IMR-90 (cell line): ENCODE measurements at regions not wholly inside any gene's neighbourhood (a gene's known extent, or its start where the extent isn't known, plus 50 kb on each side); places are given as distances from the start of the nearest gene placed in this dataset.

Experiments
- ATAC-seq: fragments of 200-7000 bp; cut with Tn5 transposase; 2 replicates; pipeline ENCODE4 v1.9.1; 2020; ENCODE audit warnings: low read depth, mild to moderate bottlenecking, moderate library complexity
- BruUV-seq: library from RNA; stranded (reverse); fragments of 400-500 nt; replicated peaks from 2 replicates; lab custom pipeline; 2021; lab: Mats Ljungman, UMichigan
- CTCF ChIA-PET: fragments of 300-600 bp; formaldehyde crosslinking; extraction: SDS; loops from one replicate; lab custom pipeline; 2021; ENCODE audit warnings: antibody characterized with exemption; lab: Yijun Ruan, JAX
- POLR2A ChIA-PET: fragments of 300-600 bp; sonication (Branson Sonifier 250); formaldehyde crosslinking; loops from one replicate; lab custom pipeline; 2022; ENCODE audit warnings: antibody characterized with exemption; ENCODE audit not compliant: unreplicated experiment; lab: Charles Lee
- DNase-seq: peaks from one replicate; pipeline ENCODE4 v3.0.0; 2013
- H2AFZ ChIP-seq: replicated peaks from 2 replicates; pipeline ENCODE3; 2013; ENCODE audit warnings: low read length, mild to moderate bottlenecking; ENCODE audit not compliant: poor library complexity
- H2AK5ac ChIP-seq: 2 replicates; pipeline ENCODE4 v1.6.1; 2013; ENCODE audit warnings: low read depth, low read length, inconsistent platforms
- H2AK9ac ChIP-seq: replicated peaks from 2 replicates; pipeline ENCODE3; 2013; ENCODE audit warnings: mild to moderate bottlenecking, low read depth, low read length, moderate library complexity; ENCODE audit not compliant: poor library complexity
- H2BK120ac ChIP-seq: 2 replicates; pipeline ENCODE4 v1.6.1; 2013; ENCODE audit warnings: low read depth, low read length, inconsistent platforms
- H2BK15ac ChIP-seq: 3 replicates; pipeline ENCODE4 v1.6.1; 2013; ENCODE audit warnings: low read depth, low read length, inconsistent platforms
- H2BK20ac ChIP-seq: 2 replicates; pipeline ENCODE4 v1.6.1; 2013; ENCODE audit warnings: low read depth, mild to moderate bottlenecking, inconsistent platforms, low read length, moderate library complexity
- H2BK5ac ChIP-seq: 2 replicates; pipeline ENCODE4 v1.6.1; 2013; ENCODE audit warnings: mild to moderate bottlenecking, low read depth, low read length, inconsistent platforms; ENCODE audit not compliant: poor library complexity, severe bottlenecking
- H3K14ac ChIP-seq: replicated peaks from 2 replicates; pipeline ENCODE4 v1.6.1; 2013; ENCODE audit warnings: low read depth, low read length, inconsistent platforms
- H3K18ac ChIP-seq: 2 replicates; pipeline ENCODE4 v1.6.1; 2013; ENCODE audit warnings: low read depth, low read length, control low read depth
- H3K23ac ChIP-seq: 2 replicates; pipeline ENCODE4 v1.6.1; 2013; ENCODE audit warnings: low read depth, low read length, inconsistent platforms
- H3K27ac ChIP-seq: 2 replicates; pipeline ENCODE4 v1.5.1; 2013; ENCODE audit warnings: mild to moderate bottlenecking, control low read depth, low read length; ENCODE audit not compliant: insufficient read depth
- H3K27me3 ChIP-seq: 2 replicates; pipeline ENCODE4 v1.6.1; 2013; ENCODE audit warnings: low read length; ENCODE audit not compliant: control insufficient read depth, insufficient read depth
- H3K36me3 ChIP-seq: 2 replicates; pipeline ENCODE4 v1.6.1; 2013; ENCODE audit warnings: low read length, mixed read lengths; ENCODE audit not compliant: control insufficient read depth, insufficient read depth
- H3K4ac ChIP-seq: 2 replicates; pipeline ENCODE4 v1.6.1; 2013; ENCODE audit warnings: low read depth, low read length, inconsistent platforms
- H3K4me1 ChIP-seq: 2 replicates; pipeline ENCODE4 v1.6.1; 2013; ENCODE audit warnings: low read length, mixed read lengths; ENCODE audit not compliant: control insufficient read depth, insufficient read depth
- H3K4me2 ChIP-seq: 2 replicates; pipeline ENCODE4 v1.6.1; 2013; ENCODE audit warnings: low read depth, mild to moderate bottlenecking, control low read depth, low read length, moderate library complexity
- H3K4me3 ChIP-seq: 2 replicates; pipeline ENCODE4 v1.5.1; 2013; ENCODE audit warnings: low read depth, mild to moderate bottlenecking, control low read depth, low read length, moderate library complexity; ENCODE audit not compliant: insufficient read depth
- H3K56ac ChIP-seq: 2 replicates; pipeline ENCODE4 v1.6.1; 2013; ENCODE audit warnings: low read length, inconsistent platforms; ENCODE audit not compliant: insufficient read depth; ENCODE audit errors: extremely low read depth
- H3K79me1 ChIP-seq, 2 experiments: 2 replicates each; pipeline ENCODE4 v1.6.1; 2013; ENCODE audit warnings: low read length in 2 of 2, inconsistent platforms in 1 of 2, low read depth in 1 of 2
- H3K9ac ChIP-seq: 2 replicates; pipeline ENCODE4 v1.6.1; 2013; ENCODE audit warnings: low read depth, low read length, control low read depth
- H3K9me1 ChIP-seq: 2 replicates; pipeline ENCODE4 v1.6.1; 2013; ENCODE audit warnings: low read length, inconsistent platforms; ENCODE audit not compliant: insufficient read depth
- H3K9me3 ChIP-seq: 2 replicates; pipeline ENCODE4 v1.6.1; 2013; ENCODE audit warnings: low read length; ENCODE audit not compliant: control insufficient read depth, insufficient read depth
- H4K20me1 ChIP-seq: 2 replicates; pipeline ENCODE4 v1.6.1; 2013; ENCODE audit warnings: low read length, inconsistent platforms; ENCODE audit not compliant: insufficient read depth
- H4K5ac ChIP-seq: 2 replicates; pipeline ENCODE4 v1.6.1; 2013; ENCODE audit warnings: mild to moderate bottlenecking, low read depth, low read length, control low read depth
- H4K8ac ChIP-seq, 2 experiments: 2 replicates each; pipeline ENCODE4 v1.6.1; 2013; ENCODE audit warnings: low read depth in 2 of 2, low read length in 2 of 2, control low read depth in 1 of 2, inconsistent platforms in 1 of 2
- H4K91ac ChIP-seq: 2 replicates; pipeline ENCODE4 v1.6.1; 2013; ENCODE audit warnings: low read depth, low read length, inconsistent platforms; ENCODE audit not compliant: insufficient read depth
- CEBPB ChIP-seq: IDR thresholded peaks from 2 replicates; pipeline ENCODE4 v1.6.1; 2012; ENCODE audit warnings: low read depth, low read length, improper control_type of control experiment
- CHD1 ChIP-seq: IDR thresholded peaks from 2 replicates; pipeline ENCODE4 v1.6.1; 2012; ENCODE audit warnings: low read depth, low read length, improper control_type of control experiment
- MAZ ChIP-seq: IDR thresholded peaks from 2 replicates; pipeline ENCODE4 v1.6.1; 2012; ENCODE audit warnings: low read depth, mild to moderate bottlenecking, low read length, improper control_type of control experiment, moderate library complexity, borderline replicate concordance
- NFE2L2 ChIP-seq: fragments of 150-350 bp; IDR thresholded peaks from 2 replicates; pipeline ENCODE4 v1.6.1; 2016; ENCODE audit warnings: low read depth, mild to moderate bottlenecking, low read length
- WGBS, 2 experiments: methylation state at CpG; one replicate each; pipeline versions ENCODE4 v1.1.5 to v1.1.7; 2013; ENCODE audit warnings: missing lambda C conversion rate in 2 of 2; ENCODE audit not compliant: insufficient read length in 1 of 2; ENCODE audit errors: extremely low coverage in 2 of 2; 5-methylcytosine and 5-hydroxymethylcytosine counted together
- dilution Hi-C: fragments of 300-500 bp; cut with HindIII; formaldehyde crosslinking; loops from one replicate; pipeline ENCODE4 v1.14.3; 2018; ENCODE audit warnings: low sequenced_read_pairs; ENCODE audit not compliant: unreplicated experiment
- in situ Hi-C: fragments of 300-500 bp; cut with MboI; formaldehyde crosslinking; loops from 3 replicates; pipeline ENCODE4 v1.14.3; 2019; ENCODE audit warnings: low sequenced_read_pairs, inconsistent platforms, mixed read lengths
- intact Hi-C: fragments of 100-400 bp; cut with micrococcal nuclease; formaldehyde crosslinking; loops from 2 replicates; pipeline ENCODE4 v1.10.0; 2022
- TF ChIP-seq, protein P1 (sequence below): fragments of 150-350 bp; IDR thresholded peaks from 2 replicates; pipeline ENCODE4 v1.6.1; 2016; ENCODE audit warnings: low read depth, mild to moderate bottlenecking, low read length, moderate library complexity, borderline replicate concordance

DNA sequence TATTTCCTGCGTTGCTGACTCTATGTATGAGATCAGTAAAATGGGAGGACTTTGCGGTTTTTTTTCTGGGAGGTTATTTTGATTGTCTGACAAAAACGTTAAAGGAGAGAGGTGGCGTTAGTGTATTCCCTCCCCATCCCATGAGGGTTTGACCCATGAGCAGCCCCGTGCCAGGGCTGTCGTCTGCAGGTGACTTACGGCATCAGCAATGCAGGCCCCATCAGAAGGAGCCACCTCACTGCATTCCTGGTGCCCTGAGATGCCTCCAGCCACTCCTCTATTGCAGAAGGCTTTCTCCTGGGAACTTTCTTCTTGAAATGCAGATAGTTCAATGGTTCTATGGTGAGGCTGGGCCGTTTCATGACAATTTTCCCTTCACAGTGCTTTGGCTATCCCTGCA, 149.3 kb downstream of the TTLL2 start:
- intact Hi-C loops = no loop called here
- Histone ChIP-seq H2BK5ac (no peak overlapping the region), H3K9me3 (peaks cover 50% of the 10 kb centered on the region), H2BK120ac (no peak overlapping the region), H3K27me3 (no peaks in the 10 kb centered on the region), H2AFZ (no peak overlapping the region), H3K79me1 (no peaks in the 10 kb centered on the region), H4K20me1 (no peaks in the 10 kb centered on the region), H3K4ac (no peak overlapping the region), H3K9me1 (no peaks in the 10 kb centered on the region), H2BK15ac (no peak overlapping the region), H2BK20ac (no peak overlapping the region), H3K4me3 (no peak overlapping the region), H4K5ac (no peak overlapping the region), H3K56ac (no peak overlapping the region), H4K91ac (no peak overlapping the region), H3K18ac (no peak overlapping the region), H3K27ac (no peak overlapping the region), H3K36me3 (no peaks in the 10 kb centered on the region), H2AK5ac (no peak overlapping the region), H3K23ac (no peak overlapping the region), H3K4me1 (no peaks in the 10 kb centered on the region), H2AK9ac (no peak overlapping the region), H3K14ac (no peak overlapping the region), H3K4me2 (no peak overlapping the region), H4K8ac (no peak overlapping the region), H3K9ac (no peak overlapping the region)
- DNase-seq (no peak), ATAC-seq (no peak)
- dilution Hi-C loops = no loop called here
- WGBS, 2 experiments = 0% methylated on average over 1 of the region's 8 CpGs; no CpG with 5 or more reads in 1 of the 2 experiments
- ChIA-PET CTCF (no interaction called here), POLR2A (no interaction called here)
- in situ Hi-C loops = no loop called here
- TF ChIP-seq MAZ = no peak
- TF ChIP-seq CEBPB = no peak
- TF ChIP-seq CHD1 = no peak
- TF ChIP-seq, protein P1, sequence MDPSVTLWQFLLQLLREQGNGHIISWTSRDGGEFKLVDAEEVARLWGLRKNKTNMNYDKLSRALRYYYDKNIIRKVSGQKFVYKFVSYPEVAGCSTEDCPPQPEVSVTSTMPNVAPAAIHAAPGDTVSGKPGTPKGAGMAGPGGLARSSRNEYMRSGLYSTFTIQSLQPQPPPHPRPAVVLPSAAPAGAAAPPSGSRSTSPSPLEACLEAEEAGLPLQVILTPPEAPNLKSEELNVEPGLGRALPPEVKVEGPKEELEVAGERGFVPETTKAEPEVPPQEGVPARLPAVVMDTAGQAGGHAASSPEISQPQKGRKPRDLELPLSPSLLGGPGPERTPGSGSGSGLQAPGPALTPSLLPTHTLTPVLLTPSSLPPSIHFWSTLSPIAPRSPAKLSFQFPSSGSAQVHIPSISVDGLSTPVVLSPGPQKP = no peak
- TF ChIP-seq NFE2L2 = no peak
- BruUV-seq = no TSS peak
